ENCODE measurements at regions not wholly inside any gene's neighbourhood (a gene's known extent, or its start where the extent isn't known, plus 50 kb on each side); places are given as distances from the start of the nearest gene placed in this dataset.

- Mint-ChIP-seq H3K9me3 (no peaks in the 10 kb centered on the region), H3K4me3 (no peak overlapping the region), H3K4me1 (no peaks in the 10 kb centered on the region), H3K27me3 (peaks cover 12% of the 10 kb centered on the region), H3K36me3 (ENCODE audit: insufficient read depth) (no peaks in the 10 kb centered on the region), H3K27ac (ENCODE audit: low read depth) (no peak overlapping the region)
- ATAC-seq (replicated peaks; ENCODE audit: extremely low read depth, poor library complexity, severe bottlenecking) (no peak), DNase-seq (ENCODE audit: low spot score in 2 of 2) (no peak)
These were observed 160.9 kb upstream of the FMN2 start for GRCh38 chr1:239930686-239931262.

DNA sequence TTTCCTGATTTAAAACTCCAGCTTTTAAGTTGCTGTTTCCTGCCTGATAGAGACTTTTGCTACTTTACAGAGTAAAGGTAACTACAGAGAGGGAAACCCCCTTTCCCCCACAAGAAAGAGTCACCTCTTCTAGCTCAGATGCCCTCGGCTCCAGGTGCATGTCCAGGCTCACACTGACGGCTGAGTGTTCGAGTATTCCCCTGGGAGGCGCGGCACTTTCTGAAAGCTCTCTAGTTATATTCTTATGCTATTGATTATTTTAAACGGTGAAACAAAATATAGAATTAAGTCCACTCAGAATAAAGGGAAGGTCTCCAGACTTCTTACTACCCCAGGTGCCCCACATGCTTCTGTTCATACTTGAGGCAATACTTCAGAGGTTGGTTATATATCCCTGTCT is 160.3 kb upstream of the FMN2 start:
- Mint-ChIP-seq H3K27ac (ENCODE audit: low read depth) (no peak overlapping the region), H3K9me3 (no peaks in the 10 kb centered on the region), H3K4me3 (no peak overlapping the region), H3K4me1 (no peaks in the 10 kb centered on the region), H3K36me3 (ENCODE audit: insufficient read depth) (no peaks in the 10 kb centered on the region), H3K27me3 (peaks cover 12% of the 10 kb centered on the region)
- ATAC-seq (replicated peaks; ENCODE audit: extremely low read depth, poor library complexity, severe bottlenecking): no peak
- DNase-seq (ENCODE audit: low spot score in 2 of 2): no peak

DNA sequence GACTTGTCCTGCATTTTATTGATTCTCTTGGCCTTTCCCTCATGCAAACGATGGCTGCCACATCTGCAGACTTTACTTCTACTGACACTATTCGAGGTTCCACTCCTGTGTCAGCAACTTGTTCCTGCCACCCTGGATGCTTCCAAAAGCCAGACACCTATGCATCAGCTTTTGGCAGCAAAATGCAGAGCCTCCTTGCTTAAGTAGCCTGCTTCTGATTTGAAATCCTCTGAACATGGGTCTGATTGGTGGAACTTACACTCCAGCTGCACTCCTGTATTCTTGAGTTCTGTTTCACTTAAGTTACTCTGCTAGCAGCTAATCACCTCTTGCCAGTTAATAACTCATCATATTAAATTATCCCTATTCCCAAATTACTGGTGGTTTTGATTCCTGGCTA is 152.1 kb upstream of the FMN2 start:
- no peaks in the 10 kb centered on the region for H3K9me3 Mint-ChIP-seq
- no peak for ATAC-seq (replicated peaks; ENCODE audit: extremely low read depth, poor library complexity, severe bottlenecking)
- no peak overlapping the region for H3K27ac Mint-ChIP-seq (ENCODE audit: low read depth)
- no peaks in the 10 kb centered on the region for H3K4me1 Mint-ChIP-seq
- H3K27me3 Mint-ChIP-seq: no peaks in the 10 kb centered on the region
- no peak for DNase-seq (ENCODE audit: low spot score in 2 of 2)
- H3K36me3 Mint-ChIP-seq (ENCODE audit: insufficient read depth): no peaks in the 10 kb centered on the region
- no peak overlapping the region for H3K4me3 Mint-ChIP-seq

- no peaks in the 10 kb centered on the region for H3K9me3 Mint-ChIP-seq
- DNase-seq (ENCODE audit: low spot score in 2 of 2) (no peak), ATAC-seq (replicated peaks; ENCODE audit: extremely low read depth, poor library complexity, severe bottlenecking) (no peak)
- H3K27ac Mint-ChIP-seq (ENCODE audit: low read depth): no peak overlapping the region
- H3K36me3 Mint-ChIP-seq (ENCODE audit: insufficient read depth): no peaks in the 10 kb centered on the region
- H3K27me3 Mint-ChIP-seq: no peaks in the 10 kb centered on the region
- H3K4me1 Mint-ChIP-seq: no peaks in the 10 kb centered on the region
- no peak overlapping the region for H3K4me3 Mint-ChIP-seq
These were observed 147.9 kb upstream of the FMN2 start for GRCh38 chr1:239943761-239944160.

DNA sequence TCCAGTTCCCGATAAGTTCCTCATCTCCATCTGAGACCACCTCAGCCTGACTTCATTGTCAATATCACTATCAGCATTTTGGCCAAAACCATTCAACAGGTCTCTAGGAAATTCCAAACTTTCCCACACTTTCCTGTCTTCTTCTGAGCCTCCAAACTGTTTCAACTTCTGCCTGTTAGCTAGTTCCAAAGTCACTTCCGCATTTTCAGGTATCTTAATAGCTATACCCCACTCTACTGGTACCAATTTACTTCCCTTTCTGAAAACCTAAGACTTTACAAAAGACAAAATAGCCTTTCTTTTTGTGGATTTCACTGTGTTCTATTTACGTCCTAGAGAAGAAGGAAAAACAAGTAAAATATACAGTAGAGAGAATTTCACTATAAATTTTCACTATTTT is 147.0 kb upstream of the FMN2 start:
- H3K36me3 Mint-ChIP-seq (ENCODE audit: insufficient read depth): no peaks in the 10 kb centered on the region
- DNase-seq (ENCODE audit: low spot score in 2 of 2): no peak
- H3K4me3 Mint-ChIP-seq: no peak overlapping the region
- H3K27me3 Mint-ChIP-seq: no peaks in the 10 kb centered on the region
- no peak overlapping the region for H3K27ac Mint-ChIP-seq (ENCODE audit: low read depth)
- no peaks in the 10 kb centered on the region for H3K9me3 Mint-ChIP-seq
- ATAC-seq (replicated peaks; ENCODE audit: extremely low read depth, poor library complexity, severe bottlenecking): no peak
- no peaks in the 10 kb centered on the region for H3K4me1 Mint-ChIP-seq

- no peak overlapping the region for H3K4me3 Mint-ChIP-seq
- no peak for DNase-seq (ENCODE audit: low spot score in 2 of 2)
- no peak overlapping the region for H3K27ac Mint-ChIP-seq (ENCODE audit: low read depth)
- no peaks in the 10 kb centered on the region for H3K9me3 Mint-ChIP-seq
- H3K4me1 Mint-ChIP-seq: no peaks in the 10 kb centered on the region
- peaks cover under 1% of the 10 kb centered on the region for H3K36me3 Mint-ChIP-seq (ENCODE audit: insufficient read depth)
- ATAC-seq (replicated peaks; ENCODE audit: extremely low read depth, poor library complexity, severe bottlenecking): no peak
- no peaks in the 10 kb centered on the region for H3K27me3 Mint-ChIP-seq
These were observed 143.9 kb upstream of the FMN2 start for GRCh38 chr1:239947801-239948200.

GRCh38 chr1:239951511-239952140 is 140.1 kb upstream of the FMN2 start:
- no peaks in the 10 kb centered on the region for H3K4me1 Mint-ChIP-seq
- peaks cover 8% of the 10 kb centered on the region for H3K27me3 Mint-ChIP-seq
- ATAC-seq (replicated peaks; ENCODE audit: extremely low read depth, poor library complexity, severe bottlenecking) (no peak), DNase-seq (ENCODE audit: low spot score in 2 of 2) (no peak)
- H3K9me3 Mint-ChIP-seq: no peaks in the 10 kb centered on the region
- H3K36me3 Mint-ChIP-seq (ENCODE audit: insufficient read depth): peaks cover 2% of the 10 kb centered on the region
- no peak overlapping the region for H3K4me3 Mint-ChIP-seq
- no peak overlapping the region for H3K27ac Mint-ChIP-seq (ENCODE audit: low read depth)

- ATAC-seq (replicated peaks; ENCODE audit: extremely low read depth, poor library complexity, severe bottlenecking) (no peak), DNase-seq (ENCODE audit: low spot score in 2 of 2) (no peak)
- no peak overlapping the region for H3K27ac Mint-ChIP-seq (ENCODE audit: low read depth)
- no peaks in the 10 kb centered on the region for H3K9me3 Mint-ChIP-seq
- H3K4me1 Mint-ChIP-seq: no peaks in the 10 kb centered on the region
- peaks cover 8% of the 10 kb centered on the region for H3K27me3 Mint-ChIP-seq
- peaks cover 2% of the 10 kb centered on the region for H3K36me3 Mint-ChIP-seq (ENCODE audit: insufficient read depth)
- no peak overlapping the region for H3K4me3 Mint-ChIP-seq
These were observed 139.1 kb upstream of the FMN2 start for GRCh38 chr1:239952348-239953308.

GRCh38 chr1:239954836-239955235 is 136.8 kb upstream of the FMN2 start:
- H3K4me3 Mint-ChIP-seq: no peak overlapping the region
- H3K27ac Mint-ChIP-seq (ENCODE audit: low read depth): no peak overlapping the region
- ATAC-seq (replicated peaks; ENCODE audit: extremely low read depth, poor library complexity, severe bottlenecking) (no peak), DNase-seq (ENCODE audit: low spot score in 2 of 2) (no peak)
- peaks cover 8% of the 10 kb centered on the region for H3K27me3 Mint-ChIP-seq
- peaks cover 2% of the 10 kb centered on the region for H3K36me3 Mint-ChIP-seq (ENCODE audit: insufficient read depth)
- H3K9me3 Mint-ChIP-seq: no peaks in the 10 kb centered on the region
- no peaks in the 10 kb centered on the region for H3K4me1 Mint-ChIP-seq

GRCh38 chr1:239955431-239955830 is 136.3 kb upstream of the FMN2 start:
- Mint-ChIP-seq H3K4me3 (no peak overlapping the region), H3K4me1 (no peaks in the 10 kb centered on the region), H3K36me3 (ENCODE audit: insufficient read depth) (peaks cover 2% of the 10 kb centered on the region), H3K9me3 (no peaks in the 10 kb centered on the region), H3K27ac (ENCODE audit: low read depth) (no peak overlapping the region), H3K27me3 (peaks cover 8% of the 10 kb centered on the region)
- no peak for ATAC-seq (replicated peaks; ENCODE audit: extremely low read depth, poor library complexity, severe bottlenecking)
- no peak for DNase-seq (ENCODE audit: low spot score in 2 of 2)

GRCh38 chr1:239956263-239956662 is 135.4 kb upstream of the FMN2 start:
- ATAC-seq (replicated peaks; ENCODE audit: extremely low read depth, poor library complexity, severe bottlenecking) (no peak), DNase-seq (ENCODE audit: low spot score in 2 of 2) (no peak)
- Mint-ChIP-seq H3K9me3 (no peaks in the 10 kb centered on the region), H3K27me3 (peaks cover 8% of the 10 kb centered on the region), H3K4me1 (no peaks in the 10 kb centered on the region), H3K4me3 (no peak overlapping the region), H3K27ac (ENCODE audit: low read depth) (no peak overlapping the region), H3K36me3 (ENCODE audit: insufficient read depth) (peaks cover 2% of the 10 kb centered on the region)

DNA sequence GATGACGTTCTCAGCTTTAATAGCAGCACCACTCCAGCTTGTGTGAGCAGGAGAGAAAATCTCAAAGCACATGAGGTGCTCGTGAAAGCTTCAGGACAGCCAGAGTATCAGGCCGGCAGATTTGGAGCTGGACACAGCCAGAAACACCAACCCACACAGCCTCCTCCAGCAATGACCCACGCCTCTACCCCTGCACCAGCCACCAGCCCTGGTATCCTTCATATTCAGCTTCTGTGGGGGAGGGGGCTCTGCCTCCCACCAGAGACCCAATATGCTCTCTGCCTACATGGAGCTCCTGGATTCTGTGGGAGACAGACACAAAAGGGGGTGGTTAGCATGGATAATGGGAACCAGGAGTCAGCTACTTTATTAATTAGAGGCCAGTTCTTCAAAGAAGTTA is 133.6 kb upstream of the FMN2 start:
- no peaks in the 10 kb centered on the region for H3K9me3 Mint-ChIP-seq
- H3K4me3 Mint-ChIP-seq: no peak overlapping the region
- DNase-seq (ENCODE audit: low spot score in 2 of 2) (no peak), ATAC-seq (replicated peaks; ENCODE audit: extremely low read depth, poor library complexity, severe bottlenecking) (no peak)
- no peaks in the 10 kb centered on the region for H3K36me3 Mint-ChIP-seq (ENCODE audit: insufficient read depth)
- no peaks in the 10 kb centered on the region for H3K4me1 Mint-ChIP-seq
- peaks cover 9% of the 10 kb centered on the region for H3K27me3 Mint-ChIP-seq
- no peak overlapping the region for H3K27ac Mint-ChIP-seq (ENCODE audit: low read depth)

GRCh38 chr1:239960366-239960765 is 131.3 kb upstream of the FMN2 start:
- Mint-ChIP-seq H3K36me3 (ENCODE audit: insufficient read depth) (no peaks in the 10 kb centered on the region), H3K4me3 (no peak overlapping the region), H3K27ac (ENCODE audit: low read depth) (no peak overlapping the region), H3K27me3 (peaks cover 11% of the 10 kb centered on the region), H3K9me3 (no peaks in the 10 kb centered on the region), H3K4me1 (no peaks in the 10 kb centered on the region)
- DNase-seq (ENCODE audit: low spot score in 2 of 2): no peak
- ATAC-seq (replicated peaks; ENCODE audit: extremely low read depth, poor library complexity, severe bottlenecking): no peak
